GM12874 (cell line): ENCODE measurements at regions not wholly inside any gene's neighbourhood (a gene's known extent, or its start where the extent isn't known, plus 50 kb on each side); places are given as distances from the start of the nearest gene placed in this dataset.

Source experiments
- TF ChIP-seq, protein P1 (sequence below): IDR thresholded peaks from 2 replicates; pipeline ENCODE4 v1.5.1; 2011; ENCODE audit warnings: low read depth, mild to moderate bottlenecking, control low read depth, low read length, moderate library complexity; ENCODE audit not compliant: insufficient read depth

DNA sequence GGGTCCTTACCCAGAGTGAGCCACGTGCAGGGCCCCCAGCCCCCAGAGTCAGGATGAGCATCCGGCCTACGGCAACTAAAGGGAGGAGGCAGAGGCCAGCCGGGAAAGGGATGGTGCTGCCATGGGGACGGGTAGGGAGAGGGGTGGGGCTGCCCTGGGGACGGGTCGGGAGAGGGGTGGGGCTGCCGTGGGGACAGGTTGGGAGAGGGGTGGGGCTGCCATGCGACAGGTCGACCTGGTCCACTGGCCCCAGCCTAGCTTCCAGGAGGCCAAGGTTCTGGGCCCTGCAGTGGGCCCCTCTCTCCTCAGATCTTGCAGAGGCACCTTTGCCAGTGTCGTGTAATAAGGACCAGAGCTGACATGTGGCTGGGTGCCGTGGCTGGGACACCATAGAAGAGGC lies 187.7 kb downstream of the BRD1 start:
- TF ChIP-seq, protein P1, sequence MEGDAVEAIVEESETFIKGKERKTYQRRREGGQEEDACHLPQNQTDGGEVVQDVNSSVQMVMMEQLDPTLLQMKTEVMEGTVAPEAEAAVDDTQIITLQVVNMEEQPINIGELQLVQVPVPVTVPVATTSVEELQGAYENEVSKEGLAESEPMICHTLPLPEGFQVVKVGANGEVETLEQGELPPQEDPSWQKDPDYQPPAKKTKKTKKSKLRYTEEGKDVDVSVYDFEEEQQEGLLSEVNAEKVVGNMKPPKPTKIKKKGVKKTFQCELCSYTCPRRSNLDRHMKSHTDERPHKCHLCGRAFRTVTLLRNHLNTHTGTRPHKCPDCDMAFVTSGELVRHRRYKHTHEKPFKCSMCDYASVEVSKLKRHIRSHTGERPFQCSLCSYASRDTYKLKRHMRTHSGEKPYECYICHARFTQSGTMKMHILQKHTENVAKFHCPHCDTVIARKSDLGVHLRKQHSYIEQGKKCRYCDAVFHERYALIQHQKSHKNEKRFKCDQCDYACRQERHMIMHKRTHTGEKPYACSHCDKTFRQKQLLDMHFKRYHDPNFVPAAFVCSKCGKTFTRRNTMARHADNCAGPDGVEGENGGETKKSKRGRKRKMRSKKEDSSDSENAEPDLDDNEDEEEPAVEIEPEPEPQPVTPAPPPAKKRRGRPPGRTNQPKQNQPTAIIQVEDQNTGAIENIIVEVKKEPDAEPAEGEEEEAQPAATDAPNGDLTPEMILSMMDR: no peak

DNA sequence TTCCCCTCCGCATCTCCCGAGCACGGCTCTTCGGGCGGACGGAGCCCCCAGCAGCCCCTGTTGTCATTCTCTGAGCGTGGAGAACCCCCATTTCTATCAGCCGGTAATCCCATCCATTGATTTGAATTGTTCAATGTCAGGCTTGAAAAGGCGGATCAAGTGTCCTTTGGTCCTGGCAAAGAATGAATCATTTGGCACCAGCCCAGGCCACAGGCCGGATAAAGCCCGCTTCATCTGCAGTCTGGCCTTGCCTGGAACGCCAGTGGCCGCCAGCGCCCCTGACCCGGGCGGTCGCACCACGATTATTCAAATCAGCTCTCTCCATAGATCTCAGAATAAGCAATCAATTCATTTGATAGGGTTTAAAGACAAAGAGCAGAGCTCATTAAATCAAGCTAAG lies 188.9 kb downstream of the BRD1 start:
- TF ChIP-seq, protein P1: no peak

DNA sequence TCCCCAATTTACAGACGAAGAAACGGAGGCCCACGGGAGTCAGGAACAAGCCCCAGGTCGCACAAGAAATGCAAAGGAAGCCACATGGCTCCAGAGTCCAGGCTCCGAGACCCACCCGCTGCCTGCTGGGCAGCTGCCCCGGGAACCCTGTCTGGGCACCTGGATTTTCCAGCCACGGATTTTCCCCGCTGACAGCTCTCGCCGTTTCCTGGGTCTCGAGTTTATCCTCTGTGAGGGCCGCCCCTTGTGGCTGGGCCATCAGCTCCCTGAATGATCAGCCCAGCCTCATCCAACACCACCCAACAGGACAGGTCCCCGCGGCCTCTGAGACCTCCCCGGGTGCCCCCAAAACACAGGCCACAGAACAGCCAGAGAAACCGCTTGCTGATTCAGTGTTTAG lies 189.7 kb downstream of the BRD1 start:
- TF ChIP-seq, protein P1: no peak

DNA sequence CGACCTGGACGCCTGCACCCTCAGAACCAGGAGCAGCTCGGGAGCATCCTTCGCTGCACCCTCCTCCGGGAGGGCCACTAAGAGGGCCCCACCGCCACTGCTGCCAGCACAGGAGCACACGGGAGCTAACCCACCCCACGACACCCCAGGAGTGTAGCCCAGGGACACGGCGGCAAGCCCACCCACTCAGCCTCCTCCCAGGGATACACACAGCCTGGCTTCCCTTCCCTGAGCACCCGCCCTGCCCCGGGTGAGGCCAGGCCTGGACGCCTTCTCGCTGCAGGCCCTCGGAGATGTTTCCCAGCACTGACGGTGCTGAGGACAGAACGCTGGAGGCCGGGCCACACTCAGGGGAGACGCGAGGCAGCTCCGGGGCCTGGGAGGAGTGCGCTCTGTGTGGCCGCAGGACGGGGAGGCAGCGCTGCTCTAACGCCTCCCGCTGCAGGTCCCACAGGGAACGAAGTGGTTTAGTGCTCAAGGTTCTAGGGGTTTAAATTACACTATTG lies 190.4 kb downstream of the BRD1 start:
- TF ChIP-seq, protein P1: no peak

DNA sequence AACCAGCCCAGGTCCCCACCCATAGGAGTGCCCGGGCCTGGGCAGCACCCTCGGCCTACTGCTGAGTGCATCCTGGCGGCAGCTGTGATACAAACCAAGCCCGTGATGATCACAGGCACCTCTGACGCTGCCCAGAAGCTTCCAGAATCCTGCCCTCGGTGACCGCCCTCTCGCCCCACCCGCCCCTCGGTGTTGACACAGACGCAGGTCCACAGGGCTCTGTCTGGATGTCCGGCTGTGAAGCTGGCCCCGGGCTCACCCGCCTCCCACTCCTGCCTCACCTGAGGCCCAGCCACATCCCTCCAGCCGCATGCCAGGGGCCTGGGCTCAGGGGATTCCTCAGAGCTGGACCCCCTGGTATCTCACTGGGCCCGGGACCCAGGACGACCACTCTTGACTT lies 191.0 kb downstream of the BRD1 start:
- TF ChIP-seq, protein P1: no peak

DNA sequence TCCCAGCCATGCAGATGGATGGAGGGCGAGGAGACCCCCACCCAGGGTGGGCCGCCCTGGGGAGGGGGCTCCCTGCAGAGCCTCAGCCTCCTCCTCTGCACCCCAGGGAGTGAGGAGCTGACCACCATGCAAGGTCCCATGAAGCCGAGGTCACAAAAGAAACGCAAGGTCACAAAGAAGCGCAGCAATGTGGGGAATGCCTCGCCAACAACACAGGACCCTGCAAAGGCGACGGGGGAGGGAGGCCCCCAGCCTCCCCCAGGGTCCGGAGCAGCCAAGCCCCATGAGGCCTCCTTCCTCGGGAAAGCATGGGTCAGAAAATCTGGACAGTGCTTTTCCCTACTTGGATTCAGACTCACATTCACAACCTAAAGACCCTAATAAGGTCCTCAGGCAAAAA lies 191.5 kb downstream of the BRD1 start:
- TF ChIP-seq, protein P1: no peak

DNA sequence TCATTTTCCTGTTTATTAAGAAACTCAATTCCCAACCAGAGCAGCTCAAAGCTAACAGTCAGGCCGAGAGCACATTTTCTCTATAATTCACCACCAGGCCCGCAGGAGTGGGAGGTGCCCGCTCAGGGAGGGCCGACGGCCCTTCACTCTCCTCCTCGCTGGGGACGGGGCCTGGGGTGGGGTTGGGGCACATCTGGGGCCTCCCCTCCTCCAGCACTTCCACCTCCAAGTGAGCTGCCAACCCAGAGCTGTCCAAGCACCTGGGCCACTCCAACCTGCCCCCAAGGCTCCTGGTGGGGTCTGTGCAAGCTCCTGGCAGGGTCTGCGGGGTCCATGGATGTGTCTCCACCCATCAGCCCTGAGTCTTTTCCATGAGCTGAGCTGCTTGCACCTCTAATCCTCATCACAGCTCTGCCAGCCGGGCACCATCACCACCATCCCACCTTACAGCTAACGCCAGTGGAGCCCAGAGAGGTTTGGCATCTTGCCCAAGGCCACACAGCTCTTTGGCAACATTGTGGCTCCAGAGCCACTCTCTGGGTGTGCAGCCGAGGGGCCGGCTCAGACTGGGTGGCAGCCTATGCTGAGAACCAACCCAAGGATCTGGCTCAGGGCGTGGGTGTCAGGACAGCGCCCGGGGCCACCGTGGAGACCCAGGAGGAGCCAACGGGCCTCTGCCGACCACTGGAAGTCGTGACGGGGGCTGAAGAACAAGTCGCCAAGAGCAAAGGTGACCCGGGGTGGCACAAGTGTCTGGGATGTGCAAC lies 193.5 kb downstream of the BRD1 start:
- TF ChIP-seq, protein P1: no peak
